Activated naive CD4-positive, alpha-beta T cell treated with anti-CD3 and anti-CD28 coated beads for 36 hours (primary cell): ENCODE measurements at regions not wholly inside any gene's neighbourhood (a gene's known extent, or its start where the extent isn't known, plus 50 kb on each side); places are given as distances from the start of the nearest gene placed in this dataset.

Experiments
- CTCF ChIA-PET: fragments of 350-600 bp; sonication (Branson Sonifier 250); formaldehyde crosslinking; loops from one replicate; lab custom pipeline; 2021; ENCODE audit warnings: antibody characterized with exemption; lab: Charles Lee
- DNase-seq: peaks from one replicate; pipeline ENCODE4 v3.0.0-alpha.2; 2020
- H3K27ac Mint-ChIP-seq: one replicate; pipeline ENCODE4 v1.8.0; 2021; ENCODE audit warnings: mild to moderate bottlenecking, mixed read lengths
- H3K27me3 Mint-ChIP-seq: one replicate; pipeline ENCODE4 v1.8.0; 2021; ENCODE audit warnings: low read depth, mixed read lengths
- H3K36me3 Mint-ChIP-seq: one replicate; pipeline ENCODE4 v1.8.0; 2021; ENCODE audit warnings: low read depth, mixed read lengths
- H3K4me1 Mint-ChIP-seq: one replicate; pipeline ENCODE4 v1.8.0; 2021; ENCODE audit warnings: low read depth, mixed read lengths
- H3K4me3 Mint-ChIP-seq: one replicate; pipeline ENCODE4 v1.8.0; 2021; ENCODE audit warnings: mild to moderate bottlenecking, moderate library complexity, mixed read lengths
- H3K9me3 Mint-ChIP-seq: one replicate; pipeline ENCODE4 v1.8.0; 2021; ENCODE audit warnings: mixed read lengths
- intact Hi-C: fragments of 100-400 bp; cut with micrococcal nuclease; formaldehyde crosslinking; loops from one replicate; pipeline ENCODE4 v1.15.1; 2023

DNA sequence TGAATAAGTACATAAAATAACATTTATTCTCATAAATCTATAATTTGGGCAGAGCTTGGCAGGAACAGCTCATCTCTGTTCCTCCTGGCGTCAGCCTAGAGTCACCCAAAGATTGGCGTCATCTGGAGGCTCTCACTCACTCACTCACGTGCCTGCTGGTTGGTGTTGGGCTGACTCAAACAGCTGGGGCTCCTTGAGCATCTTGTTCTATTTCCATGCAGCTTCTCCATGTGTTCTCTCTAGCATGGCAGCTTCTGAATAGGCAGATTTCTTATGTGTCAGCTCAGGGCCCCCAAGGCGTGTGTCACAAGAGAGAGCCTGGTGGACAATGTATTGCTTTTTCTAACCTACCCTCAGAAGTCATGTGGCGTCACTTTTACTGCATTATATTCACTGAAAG lies 70.6 kb upstream of the RAB3GAP2 start:
- H3K9me3 Mint-ChIP-seq, result no peaks in the 10 kb centered on the region
- H3K27ac Mint-ChIP-seq, result no peak overlapping the region
- peaks cover 6% of the 10 kb centered on the region for H3K27me3 Mint-ChIP-seq
- no peak overlapping the region for H3K4me3 Mint-ChIP-seq
- DNase-seq, result no peak
- CTCF ChIA-PET, result no interaction called here
- H3K36me3 Mint-ChIP-seq, result no peaks in the 10 kb centered on the region
- H3K4me1 Mint-ChIP-seq, result no peaks in the 10 kb centered on the region
- intact Hi-C loops, result no loop called here

DNA sequence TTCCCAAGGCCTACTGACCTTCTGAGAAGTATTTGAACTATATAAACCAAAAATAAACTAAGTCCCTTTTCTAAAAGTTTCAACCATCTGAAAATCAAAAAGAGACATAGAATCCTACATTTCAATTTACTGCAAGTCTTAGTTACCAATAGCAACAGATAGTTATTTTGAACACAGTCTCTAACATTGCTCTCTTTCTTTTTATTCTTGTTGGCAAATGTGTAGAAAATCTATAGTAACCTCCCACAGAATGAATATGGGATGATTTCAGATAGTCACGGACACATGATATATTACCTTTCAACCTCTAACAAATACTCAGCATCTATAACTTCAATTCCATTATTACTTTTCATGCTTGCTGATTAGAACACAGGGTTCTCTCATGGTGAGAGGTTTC lies 68.9 kb upstream of the RAB3GAP2 start:
- no peaks in the 10 kb centered on the region for H3K9me3 Mint-ChIP-seq
- H3K4me3 Mint-ChIP-seq, result no peak overlapping the region
- DNase-seq, result no peak
- peaks cover 4% of the 10 kb centered on the region for H3K27me3 Mint-ChIP-seq
- H3K36me3 Mint-ChIP-seq, result no peaks in the 10 kb centered on the region
- no peak overlapping the region for H3K27ac Mint-ChIP-seq
- CTCF ChIA-PET, result no interaction called here
- intact Hi-C loops, result no loop called here
- no peaks in the 10 kb centered on the region for H3K4me1 Mint-ChIP-seq

DNA sequence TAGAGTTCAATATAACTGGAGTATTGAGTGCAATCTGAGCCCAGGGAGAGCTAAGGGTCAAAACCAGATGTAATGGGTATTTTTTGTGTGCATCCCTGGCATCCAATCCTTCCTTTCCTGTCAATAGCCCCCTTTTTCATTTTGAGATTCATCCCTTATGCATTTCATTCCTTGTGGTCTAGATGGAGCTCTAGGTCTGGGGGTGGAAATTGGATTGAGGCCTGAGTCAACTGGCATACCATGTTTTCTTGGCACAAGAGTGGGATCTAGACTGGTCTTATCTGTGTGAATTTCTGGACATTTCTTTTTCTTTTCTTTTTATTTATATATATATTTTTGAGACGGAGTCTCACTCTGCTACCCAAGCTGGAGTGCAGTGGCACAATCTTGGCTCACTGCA lies 67.3 kb upstream of the RAB3GAP2 start:
- H3K36me3 Mint-ChIP-seq, result no peaks in the 10 kb centered on the region
- no peak for DNase-seq
- H3K4me1 Mint-ChIP-seq, result no peaks in the 10 kb centered on the region
- H3K9me3 Mint-ChIP-seq, result no peaks in the 10 kb centered on the region
- H3K4me3 Mint-ChIP-seq, result no peak overlapping the region
- intact Hi-C loops, result no loop called here
- CTCF ChIA-PET, result no interaction called here
- no peaks in the 10 kb centered on the region for H3K27me3 Mint-ChIP-seq
- H3K27ac Mint-ChIP-seq, result no peak overlapping the region

DNA sequence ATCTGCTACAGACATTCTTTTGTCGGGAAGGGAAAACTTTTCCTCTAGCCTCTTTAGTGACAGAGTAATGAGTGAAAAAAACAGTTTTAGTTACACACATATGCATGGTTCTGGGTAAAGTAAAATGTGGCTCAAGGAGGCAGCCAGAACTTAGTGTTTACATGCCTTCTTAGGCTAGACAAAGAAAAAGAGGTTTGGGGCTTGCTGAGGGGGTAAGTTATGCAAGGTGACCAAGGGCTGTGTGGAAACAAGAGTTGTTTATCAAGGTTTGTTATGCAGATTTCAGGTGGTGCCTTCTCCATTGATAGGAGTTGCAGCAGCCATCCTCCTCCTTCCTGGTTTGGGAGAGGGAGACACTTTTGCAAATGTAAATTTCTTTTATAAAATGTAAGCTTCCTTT lies 66.5 kb upstream of the RAB3GAP2 start:
- H3K36me3 Mint-ChIP-seq, result no peaks in the 10 kb centered on the region
- no peak for DNase-seq

DNA sequence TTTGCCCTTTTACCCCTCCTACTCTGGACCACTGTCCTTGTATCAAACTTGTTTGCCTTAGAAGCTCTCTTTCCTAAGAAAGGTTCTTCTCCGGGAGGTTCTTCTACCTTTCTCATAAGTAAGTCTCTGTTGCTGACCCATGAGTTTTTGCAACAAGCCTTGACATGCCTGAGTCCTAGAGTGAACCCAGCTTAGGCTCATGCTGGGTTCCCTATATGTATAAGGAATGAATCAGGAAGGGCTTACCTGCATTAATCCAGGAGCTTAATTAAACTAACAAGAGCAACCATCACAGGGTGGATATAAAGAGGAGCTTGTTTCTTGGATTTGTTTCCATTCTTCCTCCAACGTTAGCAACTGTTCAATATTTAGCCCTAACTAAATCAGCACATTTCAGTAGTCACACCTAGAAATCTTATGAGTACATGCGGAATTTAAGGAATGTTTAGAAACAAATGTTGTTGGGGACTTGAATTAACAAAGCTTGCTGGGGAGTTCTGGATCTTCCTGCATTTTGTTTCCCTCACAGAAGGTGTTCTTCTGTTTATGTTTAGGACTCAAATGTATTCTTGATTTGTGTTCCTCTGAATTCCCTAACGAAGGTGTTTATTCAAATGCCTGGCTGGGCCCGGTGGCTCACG lies 64.3 kb upstream of the RAB3GAP2 start:
- no peak for DNase-seq
- no peaks in the 10 kb centered on the region for H3K4me1 Mint-ChIP-seq
- no peak overlapping the region for H3K27ac Mint-ChIP-seq
- CTCF ChIA-PET, result interaction anchor here (0.8 to 1.3 kb wide), 2 partner anchors 38 to 397 kb away, joined by 3 read pairs; no protein-coding TSS in a partner anchor
- no peak overlapping the region for H3K4me3 Mint-ChIP-seq
- H3K27me3 Mint-ChIP-seq, result no peaks in the 10 kb centered on the region
- no peaks in the 10 kb centered on the region for H3K9me3 Mint-ChIP-seq
- H3K36me3 Mint-ChIP-seq, result no peaks in the 10 kb centered on the region
- intact Hi-C loops, result no loop called here

More for the DNA sequence above, 66.5 kb upstream of the RAB3GAP2 start:
- Mint-ChIP-seq H3K27me3 (no peaks in the 10 kb centered on the region), H3K4me1 (no peaks in the 10 kb centered on the region), H3K27ac (no peak overlapping the region), H3K9me3 (no peaks in the 10 kb centered on the region), H3K4me3 (no peak overlapping the region)
- intact Hi-C loops, result no loop called here
- CTCF ChIA-PET, result no interaction called here

DNA sequence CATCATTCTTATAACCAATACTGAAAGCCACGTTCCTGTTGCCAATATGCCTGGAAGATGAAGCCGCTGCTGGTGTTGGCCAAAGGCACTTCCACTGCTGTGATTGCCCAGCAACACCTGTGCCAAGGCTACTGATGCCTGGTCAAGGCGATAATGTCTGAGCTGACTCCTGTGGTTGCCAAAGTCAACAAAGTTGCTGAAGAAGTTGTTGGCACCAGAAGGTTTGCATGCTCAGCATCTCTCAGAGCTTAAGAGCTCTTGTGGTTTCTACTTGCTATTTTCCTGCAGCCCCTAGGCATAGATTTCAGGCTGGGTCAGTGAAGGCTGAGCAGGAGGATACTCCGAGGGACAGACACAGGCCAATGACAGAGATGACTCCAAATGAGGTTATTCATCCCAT lies 63.4 kb upstream of the RAB3GAP2 start:
- intact Hi-C loops, result no loop called here
- no peak for DNase-seq
- Mint-ChIP-seq H3K36me3 (no peaks in the 10 kb centered on the region), H3K4me1 (no peaks in the 10 kb centered on the region), H3K27me3 (no peaks in the 10 kb centered on the region), H3K27ac (no peak overlapping the region), H3K9me3 (no peaks in the 10 kb centered on the region), H3K4me3 (no peak overlapping the region)
- CTCF ChIA-PET, result interaction anchor here (0.8 kb wide), 1 partner anchor 398 kb away, joined by 3 read pairs; no protein-coding TSS in a partner anchor

DNA sequence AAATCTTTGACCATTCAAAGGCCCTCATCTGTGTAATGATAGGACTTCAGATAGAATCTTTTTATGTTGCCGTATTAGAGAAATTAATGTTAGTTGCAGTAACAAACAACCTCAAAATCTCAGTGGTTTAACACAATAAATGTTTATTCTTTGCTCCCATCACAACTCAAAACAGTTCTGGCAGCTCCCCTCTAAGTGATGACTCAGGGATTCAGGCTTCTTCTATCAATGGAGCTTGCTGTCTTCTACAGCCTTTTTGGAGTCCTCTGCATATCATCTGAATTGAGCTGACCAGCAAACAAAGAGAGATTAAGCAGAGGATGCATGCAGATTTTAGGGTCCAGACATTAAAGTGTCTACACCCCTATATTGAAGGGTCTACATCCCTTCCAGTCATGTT lies 59.1 kb upstream of the RAB3GAP2 start:
- no peak for DNase-seq
- CTCF ChIA-PET, result no interaction called here
- intact Hi-C loops, result no loop called here
- no peak overlapping the region for H3K4me3 Mint-ChIP-seq
- H3K27me3 Mint-ChIP-seq, result peaks cover 7% of the 10 kb centered on the region
- no peaks in the 10 kb centered on the region for H3K36me3 Mint-ChIP-seq
- H3K27ac Mint-ChIP-seq, result no peak overlapping the region
- H3K9me3 Mint-ChIP-seq, result no peaks in the 10 kb centered on the region
- H3K4me1 Mint-ChIP-seq, result no peaks in the 10 kb centered on the region

DNA sequence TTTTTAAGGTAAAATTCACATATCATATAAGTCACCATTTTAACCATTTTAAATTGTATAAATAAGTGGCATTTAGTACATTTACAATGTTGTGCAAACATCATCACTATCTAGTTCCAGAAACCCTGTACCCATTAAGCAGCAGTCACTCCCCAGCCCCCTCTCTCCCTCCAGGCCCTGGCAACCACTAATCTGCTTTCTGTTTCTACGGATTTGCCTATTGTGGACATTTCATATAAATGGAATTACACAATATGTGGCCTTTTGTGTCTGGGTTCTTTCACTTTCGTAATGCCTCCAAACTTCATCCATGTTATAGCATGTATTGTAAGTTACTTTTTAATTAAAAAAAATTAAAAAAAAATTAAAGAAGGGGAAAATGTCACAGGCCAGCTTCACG lies 58.0 kb upstream of the RAB3GAP2 start:
- H3K27ac Mint-ChIP-seq, result no peak overlapping the region
- peaks cover 7% of the 10 kb centered on the region for H3K27me3 Mint-ChIP-seq
- no peak overlapping the region for H3K4me3 Mint-ChIP-seq
- no peak for DNase-seq
- no peaks in the 10 kb centered on the region for H3K9me3 Mint-ChIP-seq
- CTCF ChIA-PET, result no interaction called here
- H3K36me3 Mint-ChIP-seq, result no peaks in the 10 kb centered on the region
- no peaks in the 10 kb centered on the region for H3K4me1 Mint-ChIP-seq
- intact Hi-C loops, result no loop called here

DNA sequence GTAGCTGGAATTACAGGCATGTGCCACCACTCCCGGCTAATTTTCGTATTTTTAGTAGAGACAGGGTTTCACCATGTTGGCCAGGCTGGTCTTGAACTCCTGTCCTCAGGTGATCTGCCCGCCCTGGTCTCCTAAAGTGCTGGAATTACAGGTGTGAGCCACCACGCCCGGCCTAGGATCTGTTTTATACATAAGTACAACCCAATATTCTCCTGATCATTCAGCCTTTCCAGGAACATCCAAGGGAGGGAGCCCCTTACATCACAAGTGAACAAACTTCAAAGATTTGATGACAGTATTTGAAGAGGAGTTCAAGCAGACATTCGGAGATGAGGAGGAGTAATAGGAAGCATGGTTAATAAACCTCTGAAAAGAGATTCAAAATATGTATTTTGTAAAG lies 54.9 kb upstream of the RAB3GAP2 start:
- DNase-seq, result no peak
- Mint-ChIP-seq H3K4me3 (no peak overlapping the region), H3K36me3 (no peaks in the 10 kb centered on the region), H3K27me3 (peaks cover 14% of the 10 kb centered on the region), H3K9me3 (no peaks in the 10 kb centered on the region), H3K4me1 (no peaks in the 10 kb centered on the region), H3K27ac (no peak overlapping the region)
- intact Hi-C loops, result no loop called here
- CTCF ChIA-PET, result interaction anchor here (1.0 kb wide), 1 partner anchor 43 kb away, joined by 3 read pairs; no protein-coding TSS in a partner anchor

DNA sequence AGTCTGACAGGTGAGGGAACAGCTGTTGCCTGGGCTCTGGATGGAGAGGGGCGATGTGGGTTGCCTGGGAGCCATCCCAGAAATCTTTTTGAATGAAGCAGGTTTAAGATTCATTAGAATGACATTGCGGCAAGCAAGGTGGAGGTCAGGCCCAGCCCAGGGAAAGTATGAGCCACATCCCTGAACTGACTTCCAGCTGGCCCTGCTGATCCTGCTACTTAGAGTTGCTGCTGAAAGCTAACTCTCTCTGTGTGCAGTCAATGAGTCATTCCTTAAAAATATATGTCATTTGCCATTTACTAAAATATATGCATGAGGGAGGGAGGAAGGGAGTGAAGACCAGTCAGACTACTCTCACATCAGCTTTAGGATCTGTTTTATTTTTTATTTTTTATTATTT lies 54.3 kb upstream of the RAB3GAP2 start:
- no peak for DNase-seq
- Mint-ChIP-seq H3K36me3 (no peaks in the 10 kb centered on the region), H3K27ac (no peak overlapping the region), H3K9me3 (no peaks in the 10 kb centered on the region), H3K27me3 (peaks cover 14% of the 10 kb centered on the region), H3K4me3 (no peak overlapping the region), H3K4me1 (no peaks in the 10 kb centered on the region)
- intact Hi-C loops, result no loop called here
- CTCF ChIA-PET, result interaction anchor here (1.0 kb wide), 1 partner anchor 44 kb away, joined by 3 read pairs; no protein-coding TSS in a partner anchor

DNA sequence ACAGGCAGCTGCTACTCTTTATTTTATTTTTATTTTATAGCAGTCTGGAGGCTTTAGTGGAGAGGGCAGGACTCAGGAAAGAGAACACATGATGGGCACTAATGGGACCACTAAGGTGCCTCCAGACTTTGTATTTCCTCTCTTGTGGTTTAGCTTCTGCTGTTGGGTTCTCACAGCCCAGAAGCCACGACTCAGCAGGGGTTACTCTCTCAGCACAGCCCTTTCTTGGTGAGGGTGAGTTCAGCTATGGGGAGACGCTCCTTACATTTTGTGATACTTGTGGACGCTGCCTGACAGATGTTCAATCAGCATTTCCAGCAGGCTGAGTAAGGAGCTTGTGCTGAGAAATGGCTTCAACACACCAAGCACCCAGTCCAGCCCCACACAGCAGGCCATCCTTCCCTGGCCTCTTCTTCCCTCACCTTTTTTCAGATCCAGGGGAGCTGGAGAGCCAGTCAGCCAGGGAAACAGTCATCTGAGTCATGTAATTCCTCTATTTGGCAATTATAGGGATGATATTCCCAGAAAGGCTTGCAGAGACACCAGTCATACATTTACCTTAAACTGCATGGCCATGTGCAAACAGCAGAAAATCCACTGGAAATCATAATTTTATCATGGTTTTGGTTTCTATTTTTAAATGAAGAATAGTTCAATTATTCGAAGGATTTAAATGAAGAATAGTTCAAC lies 53.2 kb upstream of the RAB3GAP2 start:
- CTCF ChIA-PET, result interaction anchor here (1.4 kb wide), 1 partner anchor 23 kb away, joined by 4 read pairs; no protein-coding TSS in a partner anchor
- intact Hi-C loops, result no loop called here
- no peak for DNase-seq
- Mint-ChIP-seq H3K4me3 (no peak overlapping the region), H3K4me1 (no peaks in the 10 kb centered on the region), H3K9me3 (no peaks in the 10 kb centered on the region), H3K27me3 (peaks cover 14% of the 10 kb centered on the region), H3K27ac (no peak overlapping the region), H3K36me3 (no peaks in the 10 kb centered on the region)

DNA sequence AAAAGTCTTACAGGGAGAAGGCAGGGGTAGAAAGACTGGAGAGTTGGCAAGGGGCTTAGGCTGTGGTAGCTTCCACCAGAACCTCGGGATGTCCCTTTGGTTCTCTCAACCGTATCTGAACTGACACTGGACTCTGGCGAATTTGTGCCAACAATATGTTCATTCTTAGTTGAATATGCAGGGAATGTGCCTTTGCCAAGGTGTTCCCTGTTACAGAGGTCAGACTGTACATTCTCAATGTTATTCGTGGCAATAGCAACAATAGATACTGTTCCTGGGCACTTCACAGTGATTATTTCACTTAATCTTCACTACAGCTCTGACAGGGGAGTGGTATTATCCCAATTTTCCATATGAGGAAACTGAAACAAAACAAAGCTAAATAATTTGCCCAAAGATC lies 51.5 kb upstream of the RAB3GAP2 start:
- no peak for DNase-seq
- intact Hi-C loops, result no loop called here
- CTCF ChIA-PET, result no interaction called here
- Mint-ChIP-seq H3K36me3 (no peaks in the 10 kb centered on the region), H3K27me3 (peaks cover 14% of the 10 kb centered on the region), H3K9me3 (no peaks in the 10 kb centered on the region), H3K27ac (no peak overlapping the region), H3K4me1 (no peaks in the 10 kb centered on the region), H3K4me3 (no peak overlapping the region)

DNA sequence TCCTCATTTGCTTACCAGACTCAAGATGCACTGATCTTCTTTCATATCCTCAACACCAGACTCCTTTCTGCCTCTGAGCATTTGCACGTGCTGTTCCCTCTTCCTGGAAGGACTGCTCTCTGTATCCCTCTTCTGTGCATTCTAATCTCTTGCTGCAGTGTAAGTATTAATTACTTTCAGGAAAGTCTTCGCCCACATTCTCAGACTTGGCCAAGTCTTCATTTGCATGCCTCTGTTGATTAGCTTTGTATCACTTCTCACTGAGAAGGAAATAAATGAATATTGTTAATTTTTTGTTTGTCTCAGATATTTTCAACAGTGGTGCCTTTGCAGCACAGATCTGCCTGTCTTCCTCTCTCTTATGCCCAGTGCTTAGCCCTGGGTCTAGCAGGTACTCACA lies 50.3 kb upstream of the RAB3GAP2 start:
- no peaks in the 10 kb centered on the region for H3K9me3 Mint-ChIP-seq
- DNase-seq, result no peak
- peaks cover 11% of the 10 kb centered on the region for H3K27me3 Mint-ChIP-seq
- H3K27ac Mint-ChIP-seq, result no peak overlapping the region
- H3K36me3 Mint-ChIP-seq, result no peaks in the 10 kb centered on the region
- intact Hi-C loops, result no loop called here
- H3K4me3 Mint-ChIP-seq, result no peak overlapping the region
- no peaks in the 10 kb centered on the region for H3K4me1 Mint-ChIP-seq
- CTCF ChIA-PET, result no interaction called here
